ENCODE measurements at regions not wholly inside any gene's neighbourhood (a gene's known extent, or its start where the extent isn't known, plus 50 kb on each side); places are given as distances from the start of the nearest gene placed in this dataset.

- ATAC-seq = no peak
- H3K4me3 Mint-ChIP-seq = no peak overlapping the region
- no peaks in the 10 kb centered on the region for H3K4me1 Mint-ChIP-seq
- peaks cover 6% of the 10 kb centered on the region for H3K9me3 Mint-ChIP-seq
- H3K36me3 Mint-ChIP-seq = no peaks in the 10 kb centered on the region
- no peaks in the 10 kb centered on the region for H3K27me3 Mint-ChIP-seq
- H3K27ac Mint-ChIP-seq = no peak overlapping the region
Observed at GRCh38 chr7:52980129-52980528, 55.3 kb upstream of the POM121L12 start.

- H3K9me3 Mint-ChIP-seq = peaks cover 4% of the 10 kb centered on the region
- no peak overlapping the region for H3K4me3 Mint-ChIP-seq
Observed at GRCh38 chr7:52973126-52973525, 62.3 kb upstream of the POM121L12 start.

GRCh38 chr7:52962402-52963076, 72.9 kb upstream of the POM121L12 start:
- H3K36me3 Mint-ChIP-seq = no peaks in the 10 kb centered on the region
- no peak for ATAC-seq
- no peak overlapping the region for H3K4me3 Mint-ChIP-seq

More at GRCh38 chr7:52973126-52973525, 62.3 kb upstream of the POM121L12 start:
- Mint-ChIP-seq H3K36me3 (no peaks in the 10 kb centered on the region), H3K4me1 (no peaks in the 10 kb centered on the region), H3K27me3 (no peaks in the 10 kb centered on the region), H3K27ac (no peak overlapping the region)
- no peak for ATAC-seq

GRCh38 chr7:52961084-52961483, 74.3 kb upstream of the POM121L12 start:
- peaks cover 6% of the 10 kb centered on the region for H3K9me3 Mint-ChIP-seq
- H3K27me3 Mint-ChIP-seq = no peaks in the 10 kb centered on the region
- H3K4me1 Mint-ChIP-seq = no peaks in the 10 kb centered on the region
- H3K36me3 Mint-ChIP-seq = no peaks in the 10 kb centered on the region
- no peak overlapping the region for H3K4me3 Mint-ChIP-seq
- H3K27ac Mint-ChIP-seq = no peak overlapping the region
- ATAC-seq = no peak

More at GRCh38 chr7:52962402-52963076, 72.9 kb upstream of the POM121L12 start:
- no peaks in the 10 kb centered on the region for H3K4me1 Mint-ChIP-seq
- no peak overlapping the region for H3K27ac Mint-ChIP-seq
- H3K9me3 Mint-ChIP-seq = peaks cover 6% of the 10 kb centered on the region
- H3K27me3 Mint-ChIP-seq = no peaks in the 10 kb centered on the region

GRCh38 chr7:52959878-52960660, 75.4 kb upstream of the POM121L12 start:
- no peak overlapping the region for H3K27ac Mint-ChIP-seq
- no peaks in the 10 kb centered on the region for H3K27me3 Mint-ChIP-seq
- H3K9me3 Mint-ChIP-seq = peaks cover under 1% of the 10 kb centered on the region
- no peaks in the 10 kb centered on the region for H3K4me1 Mint-ChIP-seq
- no peak overlapping the region for H3K4me3 Mint-ChIP-seq
- H3K36me3 Mint-ChIP-seq = no peaks in the 10 kb centered on the region
- no peak for ATAC-seq

- no peaks in the 10 kb centered on the region for H3K36me3 Mint-ChIP-seq
- ATAC-seq = no peak
Observed at GRCh38 chr7:52959336-52959735, 76.1 kb upstream of the POM121L12 start.

GRCh38 chr7:52958621-52959140, 76.8 kb upstream of the POM121L12 start:
- Mint-ChIP-seq H3K9me3 (peaks cover 4% of the 10 kb centered on the region), H3K27ac (no peak overlapping the region), H3K27me3 (no peaks in the 10 kb centered on the region), H3K4me1 (no peaks in the 10 kb centered on the region), H3K36me3 (no peaks in the 10 kb centered on the region), H3K4me3 (no peak overlapping the region)
- ATAC-seq = no peak

More at GRCh38 chr7:52959336-52959735, 76.1 kb upstream of the POM121L12 start:
- Mint-ChIP-seq H3K27ac (no peak overlapping the region), H3K4me1 (no peaks in the 10 kb centered on the region), H3K9me3 (peaks cover 4% of the 10 kb centered on the region), H3K4me3 (no peak overlapping the region), H3K27me3 (no peaks in the 10 kb centered on the region)

- Mint-ChIP-seq H3K9me3 (peaks cover 7% of the 10 kb centered on the region), H3K27ac (no peak overlapping the region), H3K36me3 (no peaks in the 10 kb centered on the region), H3K27me3 (no peaks in the 10 kb centered on the region), H3K4me1 (no peaks in the 10 kb centered on the region), H3K4me3 (no peak overlapping the region)
- no peak for ATAC-seq
Observed at GRCh38 chr7:52956379-52956915, 79.0 kb upstream of the POM121L12 start.

- Mint-ChIP-seq H3K9me3 (peaks cover 7% of the 10 kb centered on the region), H3K27ac (no peak overlapping the region), H3K27me3 (no peaks in the 10 kb centered on the region), H3K4me1 (no peaks in the 10 kb centered on the region), H3K4me3 (no peak overlapping the region), H3K36me3 (no peaks in the 10 kb centered on the region)
- no peak for ATAC-seq
Observed at GRCh38 chr7:52955522-52955921, 79.9 kb upstream of the POM121L12 start.

GRCh38 chr7:52944921-52945320, 90.5 kb upstream of the POM121L12 start:
- no peak overlapping the region for H3K27ac Mint-ChIP-seq
- no peaks in the 10 kb centered on the region for H3K4me1 Mint-ChIP-seq
- H3K36me3 Mint-ChIP-seq = no peaks in the 10 kb centered on the region
- H3K9me3 Mint-ChIP-seq = peaks cover 18% of the 10 kb centered on the region
- H3K27me3 Mint-ChIP-seq = no peaks in the 10 kb centered on the region
- H3K4me3 Mint-ChIP-seq = no peak overlapping the region
- no peak for ATAC-seq

GRCh38 chr7:52940481-52940880, 95.0 kb upstream of the POM121L12 start:
- Mint-ChIP-seq H3K4me1 (no peaks in the 10 kb centered on the region), H3K9me3 (peaks cover 4% of the 10 kb centered on the region), H3K36me3 (no peaks in the 10 kb centered on the region), H3K4me3 (no peak overlapping the region), H3K27me3 (no peaks in the 10 kb centered on the region), H3K27ac (no peak overlapping the region)
- ATAC-seq = no peak

GRCh38 chr7:52938455-52939133, 96.8 kb upstream of the POM121L12 start:
- H3K4me1 Mint-ChIP-seq = no peaks in the 10 kb centered on the region
- H3K4me3 Mint-ChIP-seq = no peak overlapping the region
- no peak for ATAC-seq
- H3K27ac Mint-ChIP-seq = no peak overlapping the region
- H3K36me3 Mint-ChIP-seq = no peaks in the 10 kb centered on the region
- H3K27me3 Mint-ChIP-seq = no peaks in the 10 kb centered on the region
- peaks cover 13% of the 10 kb centered on the region for H3K9me3 Mint-ChIP-seq

GRCh38 chr7:52936750-52937149, 98.7 kb upstream of the POM121L12 start:
- peaks cover 18% of the 10 kb centered on the region for H3K9me3 Mint-ChIP-seq
- no peak overlapping the region for H3K27ac Mint-ChIP-seq
- no peaks in the 10 kb centered on the region for H3K4me1 Mint-ChIP-seq
- no peak overlapping the region for H3K4me3 Mint-ChIP-seq
- H3K36me3 Mint-ChIP-seq = no peaks in the 10 kb centered on the region
- no peaks in the 10 kb centered on the region for H3K27me3 Mint-ChIP-seq
- no peak for ATAC-seq

- peaks cover 10% of the 10 kb centered on the region for H3K9me3 Mint-ChIP-seq
- H3K4me3 Mint-ChIP-seq = no peak overlapping the region
- no peaks in the 10 kb centered on the region for H3K4me1 Mint-ChIP-seq
- no peaks in the 10 kb centered on the region for H3K36me3 Mint-ChIP-seq
- no peak for ATAC-seq
- no peaks in the 10 kb centered on the region for H3K27me3 Mint-ChIP-seq
- no peak overlapping the region for H3K27ac Mint-ChIP-seq
Observed at GRCh38 chr7:52928591-52928990, 106.8 kb upstream of the POM121L12 start.

- Mint-ChIP-seq H3K27me3 (no peaks in the 10 kb centered on the region), H3K4me3 (no peak overlapping the region), H3K9me3 (peaks cover 14% of the 10 kb centered on the region), H3K27ac (no peak overlapping the region), H3K4me1 (no peaks in the 10 kb centered on the region), H3K36me3 (no peaks in the 10 kb centered on the region)
- ATAC-seq = no peak
Observed at GRCh38 chr7:52925332-52925731, 110.1 kb upstream of the POM121L12 start.
